ENCODE measurements at regions not wholly inside any gene's neighbourhood (a gene's known extent, or its start where the extent isn't known, plus 50 kb on each side); places are given as distances from the start of the nearest gene placed in this dataset.

DNA sequence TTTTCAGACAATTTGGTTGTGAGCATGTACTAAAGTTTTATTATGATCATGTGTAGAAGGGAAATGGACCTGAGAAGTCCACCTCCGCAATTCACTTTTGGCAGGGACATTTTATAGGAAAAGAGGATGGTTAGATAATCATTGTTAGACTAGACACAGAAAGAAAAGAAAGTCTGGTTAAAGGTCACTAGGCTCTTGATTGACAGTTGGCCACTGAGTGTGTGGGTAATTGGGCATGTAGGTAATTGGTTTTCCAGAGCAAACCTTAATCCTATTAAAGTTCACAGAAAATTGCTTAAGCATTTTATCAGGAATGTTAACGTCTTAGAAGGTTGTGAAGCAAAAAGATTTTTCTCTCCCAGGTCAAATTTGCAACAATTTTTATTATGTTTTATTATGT is 158.5 kb upstream of the CLINT1 start:
- Histone ChIP-seq H3K36me3 (ENCODE audit: insufficient read depth, low read length) (no peaks in the 10 kb centered on the region), H3K4me1 (ENCODE audit: insufficient read depth, low read length) (no peaks in the 10 kb centered on the region), H3K9me3 (ENCODE audit: insufficient read depth, low read length, severe bottlenecking) (no peaks in the 10 kb centered on the region), H3K4me2 (ENCODE audit: insufficient read depth, low read length) (no peak overlapping the region), H4K20me1 (ENCODE audit: insufficient read depth, low read length) (no peaks in the 10 kb centered on the region), H3K27me3 (ENCODE audit: insufficient read depth, low read length, poor library complexity) (no peaks in the 10 kb centered on the region), H3K27ac (ENCODE audit: low read length) (no peak overlapping the region), H3K4me3 (ENCODE audit: low read depth in 1 of 2, low read length in 2 of 2) (no peak overlapping the region), H3K79me2 (ENCODE audit: insufficient read depth, low read length) (no peaks in the 10 kb centered on the region), H3K9ac (ENCODE audit: low read depth, low read length) (no peak overlapping the region), H2AFZ (ENCODE audit: low read depth, low read length) (no peak overlapping the region)
- no peak for ATAC-seq (ENCODE audit: insufficient read depth, low read depth)
- no peak for TF ChIP-seq EZH2 (IDR thresholded peaks at IDR 0.05; ENCODE audit: borderline replicate concordance, low read depth, low read length, severe bottlenecking)
- TF ChIP-seq, protein P1, sequence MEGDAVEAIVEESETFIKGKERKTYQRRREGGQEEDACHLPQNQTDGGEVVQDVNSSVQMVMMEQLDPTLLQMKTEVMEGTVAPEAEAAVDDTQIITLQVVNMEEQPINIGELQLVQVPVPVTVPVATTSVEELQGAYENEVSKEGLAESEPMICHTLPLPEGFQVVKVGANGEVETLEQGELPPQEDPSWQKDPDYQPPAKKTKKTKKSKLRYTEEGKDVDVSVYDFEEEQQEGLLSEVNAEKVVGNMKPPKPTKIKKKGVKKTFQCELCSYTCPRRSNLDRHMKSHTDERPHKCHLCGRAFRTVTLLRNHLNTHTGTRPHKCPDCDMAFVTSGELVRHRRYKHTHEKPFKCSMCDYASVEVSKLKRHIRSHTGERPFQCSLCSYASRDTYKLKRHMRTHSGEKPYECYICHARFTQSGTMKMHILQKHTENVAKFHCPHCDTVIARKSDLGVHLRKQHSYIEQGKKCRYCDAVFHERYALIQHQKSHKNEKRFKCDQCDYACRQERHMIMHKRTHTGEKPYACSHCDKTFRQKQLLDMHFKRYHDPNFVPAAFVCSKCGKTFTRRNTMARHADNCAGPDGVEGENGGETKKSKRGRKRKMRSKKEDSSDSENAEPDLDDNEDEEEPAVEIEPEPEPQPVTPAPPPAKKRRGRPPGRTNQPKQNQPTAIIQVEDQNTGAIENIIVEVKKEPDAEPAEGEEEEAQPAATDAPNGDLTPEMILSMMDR (IDR thresholded peaks at IDR 0.05; ENCODE audit: borderline replicate concordance, extremely low read depth, low read length, poor library complexity, severe bottlenecking), result no peak
- no peak for DNase-seq

DNA sequence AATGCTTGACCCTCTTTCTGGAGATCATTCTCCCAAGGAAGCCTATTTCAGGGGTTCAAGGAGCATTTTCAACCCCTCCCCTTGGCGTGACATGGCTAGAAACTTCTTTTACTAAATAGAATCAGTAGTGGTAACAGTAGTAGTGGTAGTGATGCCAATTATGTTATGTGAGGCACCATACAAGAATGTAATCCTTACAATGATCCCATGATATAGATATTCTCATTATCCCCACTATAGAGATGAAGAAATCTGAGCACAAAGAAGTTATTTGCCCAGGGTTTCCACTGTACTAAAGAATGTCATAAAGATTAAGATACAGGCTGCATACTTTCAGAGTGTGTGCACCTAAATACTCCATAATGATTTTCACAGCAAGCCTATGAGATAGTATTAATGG is 155.4 kb upstream of the CLINT1 start:
- H3K79me2 ChIP-seq (ENCODE audit: insufficient read depth, low read length), result no peaks in the 10 kb centered on the region
- H2AFZ ChIP-seq (ENCODE audit: low read depth, low read length), result no peak overlapping the region
- no peak overlapping the region for H3K9ac ChIP-seq (ENCODE audit: low read depth, low read length)
- no peaks in the 10 kb centered on the region for H3K9me3 ChIP-seq (ENCODE audit: insufficient read depth, low read length, severe bottlenecking)
- no peaks in the 10 kb centered on the region for H3K36me3 ChIP-seq (ENCODE audit: insufficient read depth, low read length)
- no peak for DNase-seq
- no peak overlapping the region for H3K4me2 ChIP-seq (ENCODE audit: insufficient read depth, low read length)
- H4K20me1 ChIP-seq (ENCODE audit: insufficient read depth, low read length), result no peaks in the 10 kb centered on the region
- H3K27me3 ChIP-seq (ENCODE audit: insufficient read depth, low read length, poor library complexity), result peaks cover 3% of the 10 kb centered on the region
- no peak for ATAC-seq (ENCODE audit: insufficient read depth, low read depth)
- no peaks in the 10 kb centered on the region for H3K4me1 ChIP-seq (ENCODE audit: insufficient read depth, low read length)
- no peak overlapping the region for H3K27ac ChIP-seq (ENCODE audit: low read length)
- TF ChIP-seq EZH2 (IDR thresholded peaks at IDR 0.05; ENCODE audit: borderline replicate concordance, low read depth, low read length, severe bottlenecking), result no peak
- TF ChIP-seq, protein P1 (IDR thresholded peaks at IDR 0.05; ENCODE audit: borderline replicate concordance, extremely low read depth, low read length, poor library complexity, severe bottlenecking), result no peak
- H3K4me3 ChIP-seq (ENCODE audit: low read depth in 1 of 2, low read length in 2 of 2), result no peak overlapping the region

DNA sequence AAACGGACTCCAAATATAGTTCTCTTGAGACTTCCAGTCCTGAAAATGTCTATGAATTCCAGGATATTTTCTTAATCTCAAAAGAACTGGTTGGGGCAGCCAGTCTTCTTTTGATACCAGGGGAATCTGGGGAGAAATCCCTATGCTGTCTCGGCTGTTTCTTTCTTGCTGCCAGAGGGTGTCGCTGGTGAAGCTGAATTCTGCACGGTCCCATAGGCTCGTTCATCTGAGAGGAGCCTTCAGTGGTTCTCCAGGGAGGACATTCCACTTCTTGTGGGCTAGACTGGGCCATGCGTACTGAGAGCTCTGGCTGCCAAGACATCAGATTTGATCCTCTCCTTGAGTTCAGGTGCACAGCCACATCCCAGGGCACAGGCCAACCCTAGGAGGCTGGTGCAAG is 155.0 kb upstream of the CLINT1 start:
- Histone ChIP-seq H3K27ac (ENCODE audit: low read length) (no peak overlapping the region), H3K9me3 (ENCODE audit: insufficient read depth, low read length, severe bottlenecking) (no peaks in the 10 kb centered on the region), H3K4me2 (ENCODE audit: insufficient read depth, low read length) (no peak overlapping the region), H3K79me2 (ENCODE audit: insufficient read depth, low read length) (no peaks in the 10 kb centered on the region), H2AFZ (ENCODE audit: low read depth, low read length) (no peak overlapping the region), H4K20me1 (ENCODE audit: insufficient read depth, low read length) (no peaks in the 10 kb centered on the region), H3K9ac (ENCODE audit: low read depth, low read length) (no peak overlapping the region), H3K27me3 (ENCODE audit: insufficient read depth, low read length, poor library complexity) (peaks cover 3% of the 10 kb centered on the region), H3K4me3 (ENCODE audit: low read depth in 1 of 2, low read length in 2 of 2) (no peak overlapping the region), H3K4me1 (ENCODE audit: insufficient read depth, low read length) (no peaks in the 10 kb centered on the region), H3K36me3 (ENCODE audit: insufficient read depth, low read length) (no peaks in the 10 kb centered on the region)
- peak; percentile 59; the same call in 2 of the 3 replicates for ATAC-seq (ENCODE audit: insufficient read depth, low read depth)
- TF ChIP-seq EZH2 (IDR thresholded peaks at IDR 0.05; ENCODE audit: borderline replicate concordance, low read depth, low read length, severe bottlenecking), result no peak
- TF ChIP-seq, protein P1 (IDR thresholded peaks at IDR 0.05; ENCODE audit: borderline replicate concordance, extremely low read depth, low read length, poor library complexity, severe bottlenecking), result peak; percentile 53
- DNase-seq, result peak; percentile 8

DNA sequence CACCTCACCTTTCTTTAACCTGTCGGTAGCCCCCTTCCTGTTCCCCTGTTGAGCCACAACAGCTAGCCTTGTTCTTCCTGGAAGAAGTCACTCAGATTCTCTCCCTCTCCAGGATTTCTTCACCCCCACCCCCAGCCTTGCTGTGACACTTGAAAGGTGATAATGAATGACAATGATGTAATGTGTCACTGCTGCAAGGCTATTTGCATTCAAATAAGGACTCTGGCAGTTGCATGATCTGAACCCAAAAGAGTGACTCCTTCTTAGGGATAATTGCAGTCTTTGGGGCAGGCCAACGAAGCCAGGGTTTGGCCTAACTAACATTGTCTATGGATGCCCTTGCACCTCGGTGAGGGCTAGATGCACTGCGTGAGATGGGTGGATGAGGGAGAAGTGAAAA is 154.4 kb upstream of the CLINT1 start:
- no peak for DNase-seq
- ATAC-seq (ENCODE audit: insufficient read depth, low read depth), result no peak
- no peak for TF ChIP-seq EZH2 (IDR thresholded peaks at IDR 0.05; ENCODE audit: borderline replicate concordance, low read depth, low read length, severe bottlenecking)
- TF ChIP-seq, protein P1 (IDR thresholded peaks at IDR 0.05; ENCODE audit: borderline replicate concordance, extremely low read depth, low read length, poor library complexity, severe bottlenecking), result no peak
- Histone ChIP-seq H3K79me2 (ENCODE audit: insufficient read depth, low read length) (no peaks in the 10 kb centered on the region), H3K4me1 (ENCODE audit: insufficient read depth, low read length) (no peaks in the 10 kb centered on the region), H3K4me3 (ENCODE audit: low read depth in 1 of 2, low read length in 2 of 2) (no peak overlapping the region), H3K27ac (ENCODE audit: low read length) (no peak overlapping the region), H2AFZ (ENCODE audit: low read depth, low read length) (no peak overlapping the region), H3K9ac (ENCODE audit: low read depth, low read length) (no peak overlapping the region), H4K20me1 (ENCODE audit: insufficient read depth, low read length) (no peaks in the 10 kb centered on the region), H3K27me3 (ENCODE audit: insufficient read depth, low read length, poor library complexity) (peaks cover 3% of the 10 kb centered on the region), H3K9me3 (ENCODE audit: insufficient read depth, low read length, severe bottlenecking) (no peaks in the 10 kb centered on the region), H3K36me3 (ENCODE audit: insufficient read depth, low read length) (no peaks in the 10 kb centered on the region), H3K4me2 (ENCODE audit: insufficient read depth, low read length) (no peak overlapping the region)
